Islet of Langerhans (tissue), 1 donor: ENCODE measurements at regions not wholly inside any gene's neighbourhood (a gene's known extent, or its start where the extent isn't known, plus 50 kb on each side); places are given as distances from the start of the nearest gene placed in this dataset.
"Not testable (repeated sequence)": the region's sequence is repeated elsewhere in the genome, so short reads cannot be mapped to it uniquely, and the experiment has no call there.

Experiments
- FAIRE-seq: peaks from one replicate; lab custom pipeline; 2011; peaks lifted over from hg19 to GRCh38; lab: Jason Lieb, UNC

GRCh38 chr1:80158771-80159170 lies 1152.2 kb upstream of the ADGRL4 start:
- FAIRE-seq, result no peak

DNA sequence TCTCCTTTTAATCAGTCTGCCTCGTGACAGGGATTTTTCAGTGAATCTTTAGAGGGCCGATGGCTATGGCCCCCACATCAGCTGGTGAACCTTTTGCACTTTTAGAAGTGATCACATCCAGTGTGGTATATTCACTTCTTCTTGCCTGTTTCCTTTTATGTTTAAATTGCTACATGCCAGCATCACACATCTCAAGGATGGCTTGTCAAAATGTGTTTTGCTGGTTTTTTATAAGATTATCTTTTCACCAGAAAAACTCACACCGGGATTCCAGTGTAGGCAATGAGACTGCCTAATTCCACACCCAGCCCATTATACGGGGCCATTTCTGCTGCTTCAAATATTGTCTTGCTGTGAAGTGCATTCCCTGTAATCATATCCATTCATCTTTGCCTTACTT lies 1151.7 kb upstream of the ADGRL4 start:
- no peak for FAIRE-seq

DNA sequence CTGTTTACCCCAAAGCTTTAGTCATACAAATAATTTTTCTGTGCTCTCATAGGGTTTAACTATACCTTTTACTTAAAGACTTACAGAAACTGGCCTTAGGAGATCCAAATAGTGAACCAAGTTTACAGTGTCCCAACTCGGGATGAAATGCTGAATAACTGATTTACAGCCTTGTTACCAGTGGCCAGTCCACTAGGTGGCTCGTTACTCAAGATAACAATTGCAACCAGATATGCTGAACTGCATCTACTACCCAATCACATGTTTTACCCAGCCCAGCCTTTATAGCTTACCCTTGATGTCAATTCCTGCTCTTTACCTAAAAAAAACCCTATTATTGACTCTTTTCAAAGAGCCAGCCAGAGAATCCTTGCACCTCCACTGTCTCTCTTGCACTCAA lies 1148.8 kb upstream of the ADGRL4 start:
- FAIRE-seq, result no peak

- FAIRE-seq, result no peak
These were observed 1147.6 kb upstream of the ADGRL4 start for GRCh38 chr1:80154176-80154575.

DNA sequence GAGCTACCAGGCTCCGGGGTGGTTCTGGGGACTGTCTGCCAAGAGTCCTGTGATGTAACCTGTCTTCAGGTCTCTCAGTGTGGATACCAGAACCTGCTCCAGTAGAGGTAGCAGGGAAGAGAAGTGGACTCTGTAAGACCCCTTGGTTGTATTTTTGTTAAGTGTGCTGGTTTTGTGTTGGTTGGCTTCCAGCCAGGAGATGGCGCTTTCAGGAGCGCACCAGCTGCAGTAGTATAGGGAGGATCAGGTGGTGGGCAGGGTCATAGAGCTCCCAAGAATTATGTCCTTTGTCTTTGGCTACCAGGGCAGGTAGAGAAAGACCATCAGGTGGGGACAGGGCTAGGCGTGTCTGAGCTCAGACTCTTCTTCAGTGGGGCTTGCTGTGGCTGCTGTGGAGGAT lies 1147.2 kb upstream of the ADGRL4 start:
- no peak for FAIRE-seq

- FAIRE-seq, result no peak
These were observed 1136.8 kb upstream of the ADGRL4 start for GRCh38 chr1:80143361-80143760.

- not testable (repeated sequence) for FAIRE-seq
These were observed 1131.5 kb upstream of the ADGRL4 start for GRCh38 chr1:80137946-80138602.

DNA sequence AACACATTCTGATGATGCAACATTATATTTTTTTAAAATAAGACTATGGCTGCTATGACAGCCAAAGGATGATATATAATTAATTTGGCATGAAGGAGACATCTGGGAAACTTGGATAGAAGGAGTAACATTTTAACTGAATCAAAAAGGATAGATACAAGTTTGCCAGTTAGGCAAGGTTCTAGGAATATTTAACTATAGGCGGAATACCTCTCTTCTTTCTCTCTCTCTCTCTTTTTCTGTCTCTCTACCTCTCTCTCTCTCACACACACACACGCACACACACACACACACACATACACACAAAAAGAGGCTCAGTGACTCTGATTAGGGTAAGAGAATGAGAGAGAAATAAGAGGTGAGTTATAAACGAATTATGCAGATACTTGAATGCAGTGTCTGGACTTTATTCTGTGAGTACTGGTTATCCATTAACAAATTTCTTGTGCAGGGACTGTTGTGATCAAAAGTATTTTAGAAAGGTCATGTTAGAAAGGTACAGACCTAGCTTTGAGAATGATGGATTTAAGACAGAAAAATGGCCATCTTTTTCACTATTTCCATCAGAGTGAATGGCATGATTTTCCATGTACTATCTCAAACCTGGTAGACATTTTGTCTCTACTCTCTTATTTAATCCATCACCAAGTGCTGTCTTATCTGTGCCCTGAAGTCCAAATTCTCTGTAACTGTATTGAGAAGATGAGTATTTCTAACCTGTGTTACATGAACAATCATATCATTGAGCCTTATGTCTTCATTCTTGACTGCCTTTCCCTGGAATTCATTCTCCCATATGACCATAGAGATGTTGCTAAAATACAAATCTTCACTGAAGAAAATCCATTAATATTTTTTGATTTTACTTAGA lies 1106.9 kb upstream of the ADGRL4 start:
- FAIRE-seq, result no peak

- FAIRE-seq, result no peak
These were observed 1094.6 kb upstream of the ADGRL4 start for GRCh38 chr1:80101159-80101558.

GRCh38 chr1:80099713-80100112 lies 1093.2 kb upstream of the ADGRL4 start:
- no peak for FAIRE-seq

GRCh38 chr1:80085067-80085466 lies 1078.5 kb upstream of the ADGRL4 start:
- FAIRE-seq, result no peak

DNA sequence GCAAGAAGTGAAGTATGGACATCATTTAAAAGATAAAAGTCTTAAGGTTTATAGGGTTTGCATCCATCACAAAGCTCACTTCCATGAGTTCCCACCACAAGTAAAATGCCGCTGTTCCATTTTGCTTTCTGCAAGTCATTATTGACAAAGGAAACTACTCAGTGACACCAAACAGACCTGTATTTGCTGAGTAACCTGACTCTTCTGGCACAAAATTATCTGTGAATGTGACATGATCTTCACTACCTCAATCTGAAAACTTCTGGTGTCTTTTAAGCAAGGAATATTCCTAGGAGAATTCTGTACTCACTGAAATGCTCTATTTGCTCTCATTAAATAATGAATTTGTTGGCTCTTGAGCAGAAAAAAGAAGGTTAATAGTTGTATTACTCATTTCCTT lies 1077.4 kb upstream of the ADGRL4 start:
- no peak for FAIRE-seq

GRCh38 chr1:80076469-80076868 lies 1069.9 kb upstream of the ADGRL4 start:
- no peak for FAIRE-seq

GRCh38 chr1:80075351-80075750 lies 1068.8 kb upstream of the ADGRL4 start:
- no peak for FAIRE-seq

DNA sequence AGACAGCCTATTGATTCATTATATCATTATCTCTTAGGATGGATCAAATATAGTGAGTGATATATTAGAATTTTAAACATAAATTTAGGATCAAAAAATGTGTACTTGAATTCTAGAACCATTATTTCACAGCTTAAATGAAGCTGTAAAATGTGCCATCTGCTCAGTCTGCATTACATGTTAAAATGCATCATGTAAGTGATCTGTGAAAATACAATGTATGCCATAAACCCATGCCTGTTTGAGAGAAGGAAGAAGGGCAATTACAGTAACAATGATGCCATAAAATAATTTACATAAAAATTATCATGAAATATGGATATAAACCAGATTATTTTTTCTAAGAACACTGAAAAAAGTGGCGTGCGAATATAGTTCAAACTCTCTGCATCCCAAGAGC lies 1066.0 kb upstream of the ADGRL4 start:
- FAIRE-seq, result no peak

DNA sequence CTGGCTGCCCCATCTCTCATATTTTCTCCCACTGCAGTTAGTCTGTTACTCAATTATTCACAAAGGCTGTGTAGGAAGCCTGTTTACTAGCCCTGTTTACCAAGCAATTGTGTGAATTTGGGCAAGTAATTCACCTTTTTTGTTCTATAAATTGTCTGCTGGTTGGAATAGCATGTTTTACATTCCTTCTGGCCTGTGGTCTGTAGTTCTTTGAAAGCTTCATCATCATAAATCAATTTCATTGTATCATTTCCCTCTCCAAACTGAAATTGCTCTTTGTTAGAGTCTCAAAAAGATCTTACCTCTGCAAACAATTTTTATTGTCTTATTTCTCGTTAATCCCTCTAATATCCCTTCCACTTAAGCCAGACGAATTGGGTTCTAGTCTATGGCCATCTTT lies 1059.5 kb upstream of the ADGRL4 start:
- FAIRE-seq, result no peak

- no peak for FAIRE-seq
These were observed 1058.0 kb upstream of the ADGRL4 start for GRCh38 chr1:80064524-80064923.

- FAIRE-seq, result no peak
These were observed 1053.4 kb upstream of the ADGRL4 start for GRCh38 chr1:80059940-80060339.

DNA sequence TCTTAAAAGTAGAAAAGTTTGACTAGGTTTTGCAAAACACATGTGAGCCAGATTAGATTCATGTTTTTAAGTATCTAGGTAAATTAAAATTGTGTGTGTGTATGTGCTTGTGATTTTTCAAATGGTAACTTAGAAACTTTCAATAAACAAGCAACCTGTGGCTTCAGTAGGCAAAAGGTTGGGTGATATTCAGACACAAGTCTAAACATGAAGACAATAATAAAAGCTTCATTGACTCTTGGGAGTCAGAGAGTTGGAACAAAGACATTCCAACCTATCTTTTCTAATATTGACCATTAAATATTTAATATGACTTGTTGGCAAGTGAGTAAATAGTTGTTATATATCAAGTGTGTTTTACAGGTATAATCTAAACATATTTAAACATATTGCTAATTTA lies 1049.6 kb upstream of the ADGRL4 start:
- no peak for FAIRE-seq

DNA sequence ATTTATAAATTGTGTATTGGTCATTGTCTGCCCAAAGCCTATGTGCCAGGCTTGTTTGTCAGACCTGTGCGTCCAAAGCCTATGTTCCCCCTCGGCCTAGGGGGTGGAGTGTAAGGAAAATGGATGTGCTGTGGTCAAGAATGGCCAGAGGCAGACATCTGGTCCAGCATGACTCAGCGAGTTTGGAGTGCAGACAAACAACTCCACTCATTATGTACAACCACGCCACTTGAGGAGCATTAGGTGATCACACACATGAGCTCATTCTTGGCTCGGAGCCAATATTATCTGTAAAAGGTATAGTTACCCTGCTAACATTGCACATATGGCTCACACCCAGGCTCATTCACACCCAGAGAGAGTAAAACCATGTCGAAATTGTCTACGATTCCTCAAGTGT lies 1047.6 kb upstream of the ADGRL4 start:
- FAIRE-seq, result no peak

DNA sequence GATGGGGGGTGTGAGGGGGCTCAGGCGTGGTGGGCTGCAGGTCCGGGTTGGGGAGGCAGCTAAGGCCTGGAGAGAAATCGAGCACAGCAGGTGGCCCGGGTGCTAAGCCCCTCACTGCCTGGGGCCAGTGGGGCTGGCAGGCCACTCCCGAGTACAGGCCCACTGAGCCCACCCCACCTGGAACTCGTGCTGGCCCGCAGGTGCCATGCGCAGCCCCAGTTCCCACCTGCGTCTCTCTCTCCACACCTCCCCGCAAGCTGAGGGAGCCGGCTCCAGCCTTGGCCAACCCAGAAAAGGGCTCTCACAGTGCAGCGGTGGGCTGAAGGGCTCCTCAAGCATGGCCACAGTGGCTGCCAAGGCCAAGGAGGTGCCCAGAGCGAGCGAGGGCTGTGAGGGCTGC lies 1047.1 kb upstream of the ADGRL4 start:
- no peak for FAIRE-seq

- FAIRE-seq, result no peak
These were observed 1044.0 kb upstream of the ADGRL4 start for GRCh38 chr1:80050523-80050922.

DNA sequence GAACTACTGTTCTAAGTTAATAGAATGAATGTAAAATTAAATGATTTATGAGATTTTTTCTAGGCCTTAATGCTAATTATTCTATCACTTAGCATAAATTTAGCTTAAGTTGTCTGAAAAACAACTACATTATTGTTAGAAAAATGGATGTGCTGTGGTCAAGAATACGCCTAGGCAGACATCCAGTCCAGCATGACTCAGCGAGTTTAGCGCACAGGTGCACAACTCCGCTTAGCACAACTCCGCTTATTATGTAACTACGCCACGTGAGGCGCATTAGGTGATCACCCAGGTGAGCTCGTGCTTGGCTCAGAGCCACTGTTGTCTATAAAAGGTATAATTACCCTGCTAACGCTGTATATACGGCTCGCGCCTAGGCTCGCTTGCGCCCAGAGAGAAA lies 1043.6 kb upstream of the ADGRL4 start:
- FAIRE-seq, result no peak

DNA sequence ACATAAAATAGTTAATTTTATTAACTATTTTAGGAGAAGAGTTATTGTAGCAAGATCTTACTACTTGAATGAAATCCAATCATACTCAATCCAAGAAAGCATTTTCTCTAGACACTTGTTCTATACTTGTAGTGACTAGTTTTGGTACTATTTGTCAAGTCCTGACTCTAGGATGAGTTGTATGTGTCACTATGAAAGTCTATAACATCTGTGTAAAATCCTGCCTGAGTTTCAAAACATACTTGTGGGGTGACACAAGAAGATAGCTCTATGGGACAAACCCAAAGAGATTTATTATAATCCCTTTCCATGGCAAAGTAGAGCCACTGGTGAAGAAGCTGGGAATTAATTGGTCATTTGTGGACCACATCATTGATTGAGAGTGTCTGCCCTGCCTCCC lies 1042.2 kb upstream of the ADGRL4 start:
- no peak for FAIRE-seq
